Activated T-cell treated with anti-CD3 and anti-CD28 coated beads for 48 hours (primary cell): ENCODE measurements at regions not wholly inside any gene's neighbourhood (a gene's known extent, or its start where the extent isn't known, plus 50 kb on each side); places are given as distances from the start of the nearest gene placed in this dataset.
A peak's percentile ranks its signal among the peaks of the same experiment; 100 is the strongest.
"Not testable (repeated sequence)": the region's sequence is repeated elsewhere in the genome, so short reads cannot be mapped to it uniquely, and the experiment has no call there.

Source experiments
- DNase-seq: peaks from one replicate; pipeline ENCODE4 v3.0.0-alpha.2; 2020; ENCODE audit warnings: low read depth

GRCh38 chr3:153268564-153269279 is 106.7 kb downstream of the RAP2B start:
- no peak for DNase-seq

GRCh38 chr3:153269730-153270129 is 107.7 kb downstream of the RAP2B start:
- no peak for DNase-seq

- no peak for DNase-seq
Measured at GRCh38 chr3:153273217-153273616, 111.2 kb downstream of the RAP2B start.

DNA sequence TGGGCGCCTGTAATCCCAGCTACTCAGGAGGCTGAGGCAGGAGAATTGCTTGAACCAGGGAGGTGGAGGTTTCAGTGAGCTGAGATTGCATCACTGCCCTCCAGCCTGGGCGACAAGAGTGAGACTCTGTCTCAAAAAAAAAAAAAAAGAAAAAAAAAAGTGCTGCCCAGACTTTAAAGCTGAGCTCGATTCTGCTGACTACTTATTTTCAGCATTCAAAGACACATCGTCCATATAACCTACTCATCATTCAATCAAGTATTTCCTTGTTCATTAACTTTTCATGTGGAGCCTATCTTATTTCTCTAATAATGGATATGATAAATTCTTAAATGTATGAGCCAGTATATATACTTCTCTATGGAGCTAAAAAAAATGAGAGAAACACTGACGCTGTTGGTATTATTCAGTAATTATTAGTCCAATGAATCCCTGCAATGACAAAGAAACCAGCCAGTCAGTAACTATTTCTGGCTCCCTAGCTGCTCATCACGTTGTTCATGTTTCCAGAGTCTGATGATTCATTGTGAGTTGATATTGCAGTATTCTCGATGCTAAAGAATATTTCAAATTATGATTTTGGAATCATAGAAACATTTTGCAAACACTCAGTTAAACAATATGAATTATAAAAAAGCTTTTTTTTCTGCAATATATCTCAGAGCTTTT is 111.9 kb downstream of the RAP2B start:
- no peak for DNase-seq

GRCh38 chr3:153274561-153274960 is 112.5 kb downstream of the RAP2B start:
- DNase-seq: no peak

DNA sequence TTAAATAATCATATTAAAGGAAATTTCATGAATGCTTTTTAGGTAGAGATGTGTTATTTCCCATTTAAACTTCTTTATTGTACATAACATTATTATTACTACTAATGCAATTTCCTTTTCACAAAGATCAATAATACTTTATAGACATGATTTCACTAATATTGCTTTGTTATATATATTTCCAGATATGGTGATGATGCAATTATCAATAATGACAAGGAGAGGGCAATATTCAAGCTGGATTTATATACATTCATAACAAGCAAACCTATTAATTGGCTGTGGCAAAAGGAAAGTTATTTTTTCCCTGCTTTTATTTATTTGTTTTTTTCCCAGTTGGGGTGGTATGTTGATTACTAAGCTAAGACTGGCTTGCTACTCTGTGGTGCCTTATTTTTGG is 113.5 kb downstream of the RAP2B start:
- no peak for DNase-seq

GRCh38 chr3:153277029-153277428 is 115.0 kb downstream of the RAP2B start:
- DNase-seq: no peak

GRCh38 chr3:153281236-153281997 is 119.4 kb downstream of the RAP2B start:
- not testable (repeated sequence) for DNase-seq

DNA sequence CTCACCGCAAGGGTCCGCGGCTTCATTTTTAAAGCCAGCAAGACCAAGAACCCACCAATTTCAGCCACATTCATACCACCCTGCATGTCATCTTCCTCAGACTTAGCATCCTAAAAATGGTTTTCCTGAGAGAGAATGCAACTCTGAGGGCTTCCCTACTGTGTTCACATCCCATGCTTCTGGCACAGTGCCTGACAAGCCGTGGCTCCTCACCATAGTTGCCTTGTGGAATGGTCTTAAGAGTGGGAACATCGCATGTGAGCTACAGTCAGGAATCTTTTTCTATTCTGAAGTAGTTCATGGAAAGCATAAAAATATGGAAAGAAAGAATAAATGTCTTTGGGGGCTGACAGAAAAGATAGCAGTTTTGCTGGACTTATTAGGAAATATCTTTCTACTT is 120.3 kb downstream of the RAP2B start:
- no peak for DNase-seq

DNA sequence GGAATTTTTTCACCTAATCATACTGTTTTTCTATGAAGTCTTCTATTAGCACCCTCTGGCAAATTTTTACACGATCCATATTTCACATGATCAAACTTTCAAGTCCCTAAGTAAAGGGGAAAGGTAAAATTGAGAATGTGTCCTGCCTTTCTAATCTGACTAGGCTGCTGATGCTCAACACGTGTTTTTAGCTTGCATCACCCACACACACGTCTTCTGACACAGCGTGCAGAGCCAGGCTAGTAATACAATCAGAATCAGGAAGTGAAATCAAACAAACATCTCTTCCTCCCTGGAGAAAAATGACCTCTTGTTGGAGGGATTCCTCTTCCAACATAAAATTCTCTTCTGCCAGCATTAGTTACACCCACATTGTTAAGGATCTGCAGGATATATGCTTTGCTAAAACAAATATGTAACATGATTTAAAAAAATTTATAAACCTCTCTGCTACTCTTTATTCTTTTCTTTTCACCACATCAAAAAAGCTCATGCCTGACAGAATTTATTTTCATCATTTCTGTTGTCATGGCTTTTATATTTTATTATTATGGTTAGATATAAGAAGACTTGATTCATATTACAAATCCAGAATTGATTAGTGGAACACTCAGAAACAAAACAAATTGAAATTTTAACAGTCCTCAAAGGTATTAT is 122.4 kb downstream of the RAP2B start:
- DNase-seq: peak; percentile 21

DNA sequence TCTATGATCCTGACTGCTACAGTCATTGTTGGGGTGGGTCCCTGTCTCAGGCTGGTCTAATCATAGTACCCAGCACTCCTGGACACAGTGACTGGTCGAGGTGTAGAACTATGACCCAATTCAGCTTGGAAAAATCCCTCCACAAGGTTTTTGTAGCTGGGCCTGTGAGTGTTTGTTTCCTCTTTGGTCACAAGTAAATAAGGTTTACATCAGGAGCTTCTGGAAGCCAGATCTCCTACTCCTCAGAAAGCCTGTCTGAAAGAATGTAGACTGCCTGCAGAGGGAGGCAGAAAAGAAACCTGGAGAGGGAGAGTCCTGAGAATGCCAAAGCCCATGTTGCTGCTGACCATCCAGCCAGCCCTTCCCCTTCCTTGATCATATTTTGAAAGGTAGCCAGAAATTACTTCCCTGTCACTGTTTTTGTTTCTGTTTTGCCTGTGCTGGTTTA is 123.2 kb downstream of the RAP2B start:
- DNase-seq: no peak

DNA sequence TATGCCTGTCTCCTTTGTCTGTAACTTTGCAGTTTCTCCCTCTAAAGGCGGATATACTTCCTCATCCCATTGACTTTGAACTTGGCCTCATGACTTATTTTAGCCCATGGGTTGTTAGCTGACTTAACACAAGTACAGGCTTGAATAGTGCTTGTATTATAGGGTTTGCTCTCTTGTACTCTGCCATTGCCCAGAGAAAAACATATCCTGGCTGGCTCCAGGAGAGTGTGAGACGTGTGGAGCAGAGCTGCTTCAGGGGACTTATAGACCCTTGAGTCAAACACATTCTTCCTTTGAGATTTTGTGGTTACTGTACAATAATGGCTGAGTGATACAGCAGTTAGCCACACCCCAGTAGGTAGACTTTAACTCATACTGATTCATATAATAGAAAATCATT is 124.0 kb downstream of the RAP2B start:
- DNase-seq: no peak

GRCh38 chr3:153287017-153287416 is 125.0 kb downstream of the RAP2B start:
- DNase-seq: no peak

DNA sequence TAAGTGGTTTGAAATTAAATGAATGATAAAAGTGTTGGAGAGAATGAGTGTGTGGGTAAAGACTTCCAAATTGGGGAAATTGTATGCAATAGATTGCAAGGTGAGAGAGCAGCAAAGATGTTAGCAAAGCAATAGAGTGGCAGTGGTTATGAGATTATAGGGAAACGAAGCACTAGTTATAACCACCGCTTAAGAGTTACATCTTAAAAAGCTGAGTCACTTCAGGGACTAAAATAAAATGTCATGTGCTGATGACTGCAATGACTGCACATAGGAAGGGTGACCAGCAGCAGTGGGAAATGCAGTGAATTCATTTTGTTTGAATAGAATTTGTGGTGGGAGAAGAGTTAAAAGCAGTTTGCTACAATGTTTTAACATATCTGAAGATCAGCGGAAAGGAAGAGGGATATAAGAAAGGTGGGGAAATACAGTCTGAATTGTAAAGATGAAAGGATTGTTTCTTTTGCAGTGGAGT is 127.3 kb downstream of the RAP2B start:
- no peak for DNase-seq

- DNase-seq: no peak
Measured at GRCh38 chr3:153290268-153291015, 128.4 kb downstream of the RAP2B start.

DNA sequence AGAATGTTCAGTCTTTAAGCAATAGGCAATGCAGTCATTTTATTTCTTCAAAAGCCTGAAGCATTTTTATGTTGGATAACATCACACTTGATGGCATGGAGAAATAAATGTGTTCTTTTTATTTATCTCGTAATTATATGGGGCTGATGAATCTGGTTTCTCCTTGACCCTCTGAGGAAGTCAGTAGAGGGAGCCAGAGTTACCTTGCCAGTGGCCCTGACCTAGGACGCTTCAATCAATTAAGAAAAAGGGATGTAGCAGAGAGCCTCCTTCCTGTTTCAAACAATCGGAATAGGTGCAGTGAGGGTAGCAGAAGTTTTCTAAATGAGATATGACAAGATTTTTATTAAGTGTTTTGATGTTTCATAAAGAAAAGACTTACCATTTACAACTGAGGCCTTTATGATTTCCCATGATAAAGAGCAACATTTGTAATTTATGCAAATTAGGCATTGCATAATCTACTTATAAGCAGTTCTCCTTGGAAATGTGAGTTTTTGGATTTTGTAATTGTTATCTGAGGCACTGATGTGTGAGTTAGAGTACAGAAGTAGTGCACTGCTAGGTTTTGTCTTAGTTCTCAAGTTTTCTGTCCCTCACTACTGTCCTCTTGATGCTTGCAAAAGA is 129.1 kb downstream of the RAP2B start:
- no peak for DNase-seq

DNA sequence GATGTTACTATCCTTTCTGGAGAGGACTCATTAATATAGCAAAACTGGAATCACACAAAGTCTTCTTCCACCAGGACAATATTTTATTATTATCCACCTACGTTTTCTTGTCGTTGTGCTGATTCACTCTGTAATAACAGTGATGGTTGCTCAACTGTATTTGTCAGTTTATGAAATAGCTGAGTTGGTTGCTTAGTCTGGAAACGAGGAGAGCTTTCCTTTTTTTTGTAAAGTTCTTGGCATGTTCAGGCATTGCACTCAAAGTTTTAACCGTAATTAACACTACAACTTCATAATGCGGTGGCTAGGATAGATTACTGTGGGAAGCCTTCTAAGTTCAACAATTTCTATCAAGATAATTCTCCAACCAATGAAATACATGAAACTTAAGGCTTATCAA is 131.2 kb downstream of the RAP2B start:
- DNase-seq: no peak

DNA sequence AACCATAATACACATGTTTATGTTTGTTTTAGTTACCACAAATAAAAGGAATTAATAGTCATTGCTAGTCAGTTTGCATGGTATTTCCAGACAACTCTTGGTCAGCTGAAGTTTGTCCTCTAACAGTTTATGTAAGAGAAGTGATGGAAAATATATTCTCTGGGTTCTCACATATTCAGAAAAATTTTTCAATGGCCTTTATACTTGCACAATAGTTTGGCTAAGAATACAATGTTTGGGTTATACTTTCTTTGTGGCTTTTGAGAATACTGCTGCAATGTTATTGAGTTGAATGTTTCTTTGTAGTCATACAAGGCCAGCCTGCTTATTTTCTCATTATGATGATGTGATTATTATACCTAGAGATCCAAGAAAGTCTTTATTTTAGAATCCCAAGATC is 133.9 kb downstream of the RAP2B start:
- DNase-seq: no peak

DNA sequence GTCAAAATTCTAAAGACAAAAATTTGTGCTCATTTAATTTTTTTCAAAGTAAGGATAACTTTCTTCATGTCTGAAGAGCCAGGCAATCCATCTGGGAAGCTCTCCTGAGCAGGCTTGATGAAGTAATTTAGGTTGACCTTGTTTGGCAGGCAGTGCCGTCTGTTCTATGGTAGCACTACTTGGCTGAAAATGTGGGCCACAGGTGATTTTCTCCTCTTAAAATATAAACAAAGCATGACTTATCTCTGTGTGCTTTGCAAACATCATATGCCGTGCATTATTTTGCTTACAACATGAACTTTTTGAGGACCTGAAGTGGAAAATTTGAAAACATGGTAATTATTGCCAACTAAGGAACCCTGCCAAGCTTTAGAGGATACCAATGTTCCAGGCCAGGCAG is 143.2 kb downstream of the RAP2B start:
- DNase-seq: no peak

- no peak for DNase-seq
Measured at GRCh38 chr3:153311541-153311940, 149.5 kb downstream of the RAP2B start.

DNA sequence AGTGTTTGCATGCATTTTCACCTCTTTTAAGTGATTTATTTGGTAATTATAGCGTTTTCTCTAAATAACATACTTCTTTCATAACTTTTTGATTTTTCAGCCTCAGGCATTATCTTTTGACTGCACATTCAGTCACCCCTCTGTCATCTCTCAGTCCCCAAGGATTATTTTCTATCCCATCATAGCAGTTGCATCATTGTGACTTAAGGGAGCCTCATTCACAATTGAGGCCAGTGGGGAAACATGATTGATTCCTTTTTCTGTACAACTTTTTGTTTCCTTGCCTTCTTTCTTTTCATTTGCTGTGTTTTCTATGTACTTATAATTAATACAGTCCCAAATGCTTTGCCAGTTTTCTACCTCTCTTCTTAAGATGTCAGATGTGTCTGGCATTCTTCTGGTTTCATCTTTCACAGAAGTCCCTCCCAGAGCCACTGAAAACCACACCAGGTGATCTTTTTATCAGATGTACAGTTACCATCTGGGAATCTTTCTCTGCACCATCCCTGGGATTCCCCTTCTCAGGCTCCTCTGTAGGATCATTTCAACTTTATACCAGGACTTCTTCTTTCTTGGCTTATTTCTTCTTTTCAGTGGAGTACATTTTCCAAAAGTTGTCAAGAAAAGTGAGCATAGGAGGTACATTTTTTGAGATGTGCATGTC is 151.4 kb downstream of the RAP2B start:
- DNase-seq: no peak
